Body of pancreas (tissue), 4 donors: ENCODE measurements at regions not wholly inside any gene's neighbourhood (a gene's known extent, or its start where the extent isn't known, plus 50 kb on each side); places are given as distances from the start of the nearest gene placed in this dataset.

Source experiments
- ATAC-seq: fragments of 150-250 bp; one replicate; pipeline ENCODE4 v1.9.1; 2016
- DNase-seq, 4 donors: peaks; one replicate each; pipeline ENCODE4 v3.0.0-alpha.2; 2019
- H3K27ac ChIP-seq, 4 donors: fragments of 200-600 bp; sonication (generic); 1 replicate in 3 of 4; 2 replicates in 1 of 4; pipeline versions ENCODE4 v1.5.1 to v1.6.1; 2016 to 2019; ENCODE audit warnings: mild to moderate bottlenecking in 1 of 4, mixed read lengths in 1 of 4, moderate library complexity in 1 of 4
- H3K27me3 ChIP-seq, 2 donors: fragments of 200-600 bp; sonication (generic); one replicate each; pipeline ENCODE4 v1.6.0; 2016; ENCODE audit warnings: mild to moderate bottlenecking in 1 of 2
- H3K36me3 ChIP-seq, 2 donors: fragments of 200-600 bp; sonication (generic); replicated peaks in 1 of 2; 2 replicates each; pipeline ENCODE4 v1.5.1; 2016; ENCODE audit warnings: low read depth in 2 of 2; ENCODE audit not compliant: insufficient read depth in 1 of 2
- H3K4me1 ChIP-seq: fragments of 200-600 bp; sonication (generic); one replicate; pipeline ENCODE4 v1.6.0; 2016
- H3K4me3 ChIP-seq, 2 donors: fragments of 200-600 bp; sonication (generic); 1 replicate in 1 of 2; 2 replicates in 1 of 2; pipeline ENCODE4 v1.5.1; 2016 to 2019
- H3K9me3 ChIP-seq, 3 donors: fragments of 200-600 bp; sonication (generic); 1 replicate in 2 of 3; 2 replicates in 1 of 3; pipeline ENCODE4 v1.5.1; 2016
- POLR2A ChIP-seq, 3 donors: fragments of 450-650 bp; IDR thresholded peaks; one replicate each; pipeline ENCODE4 v1.6.1; 2016; ENCODE audit warnings: antibody characterized with exemption in 3 of 3, mild to moderate bottlenecking in 2 of 3
- WGBS, 2 donors: methylation state at CpG; one replicate each; pipeline ENCODE4 v1.1.5; 2017; 5-methylcytosine and 5-hydroxymethylcytosine counted together
- intact Hi-C: fragments of 100-400 bp; cut with DNase I; formaldehyde crosslinking; loops from one replicate; pipeline ENCODE4 v1.15.1; 2023
- TF ChIP-seq, protein P1 (sequence below), 7 experiments: fragments of 450-650 bp in 4 of 7; fragments of 200-600 bp in 3 of 7; sonication (generic) in 3 of 7; IDR thresholded peaks; one replicate each; pipeline ENCODE4 v1.5.1; 2016 to 2019; ENCODE audit warnings: antibody characterized with exemption in 7 of 7

DNA sequence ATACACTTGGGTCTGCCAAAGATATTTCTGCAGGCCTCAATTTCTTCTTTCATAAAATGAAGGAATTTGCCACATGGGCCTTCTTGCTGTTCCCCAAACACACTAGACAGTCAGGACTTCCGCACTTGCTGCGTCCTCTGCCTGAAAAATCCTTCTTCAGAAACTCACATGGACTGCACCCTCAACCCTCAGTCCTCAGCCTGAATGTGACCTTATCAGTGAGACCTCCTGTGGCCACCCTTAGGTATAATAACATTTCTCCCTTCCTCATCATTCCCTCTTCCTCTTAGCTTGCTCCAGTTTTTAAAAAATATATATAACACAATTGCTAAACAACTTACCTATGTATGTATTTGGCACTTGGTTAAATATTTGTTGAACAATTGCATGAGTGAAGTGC lies 257.5 kb downstream of the MFSD1 start:
- DNase-seq, result no peak
- no peaks in the 10 kb centered on the region for H3K9me3 ChIP-seq
- TF ChIP-seq, protein P1, sequence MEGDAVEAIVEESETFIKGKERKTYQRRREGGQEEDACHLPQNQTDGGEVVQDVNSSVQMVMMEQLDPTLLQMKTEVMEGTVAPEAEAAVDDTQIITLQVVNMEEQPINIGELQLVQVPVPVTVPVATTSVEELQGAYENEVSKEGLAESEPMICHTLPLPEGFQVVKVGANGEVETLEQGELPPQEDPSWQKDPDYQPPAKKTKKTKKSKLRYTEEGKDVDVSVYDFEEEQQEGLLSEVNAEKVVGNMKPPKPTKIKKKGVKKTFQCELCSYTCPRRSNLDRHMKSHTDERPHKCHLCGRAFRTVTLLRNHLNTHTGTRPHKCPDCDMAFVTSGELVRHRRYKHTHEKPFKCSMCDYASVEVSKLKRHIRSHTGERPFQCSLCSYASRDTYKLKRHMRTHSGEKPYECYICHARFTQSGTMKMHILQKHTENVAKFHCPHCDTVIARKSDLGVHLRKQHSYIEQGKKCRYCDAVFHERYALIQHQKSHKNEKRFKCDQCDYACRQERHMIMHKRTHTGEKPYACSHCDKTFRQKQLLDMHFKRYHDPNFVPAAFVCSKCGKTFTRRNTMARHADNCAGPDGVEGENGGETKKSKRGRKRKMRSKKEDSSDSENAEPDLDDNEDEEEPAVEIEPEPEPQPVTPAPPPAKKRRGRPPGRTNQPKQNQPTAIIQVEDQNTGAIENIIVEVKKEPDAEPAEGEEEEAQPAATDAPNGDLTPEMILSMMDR (IDR thresholded peaks at IDR 0.05), result no peak
- TF ChIP-seq POLR2A (IDR thresholded peaks at IDR 0.05), result no peak
- ATAC-seq, result no peak
- intact Hi-C loops, result no loop called here
- no peaks in the 10 kb centered on the region for H3K4me1 ChIP-seq
- no peak overlapping the region for H3K27ac ChIP-seq
- no peak overlapping the region for H3K4me3 ChIP-seq
- H3K36me3 ChIP-seq, result no peaks in the 10 kb centered on the region
- H3K27me3 ChIP-seq, result no peaks in the 10 kb centered on the region
- WGBS, 2 donors, result 78 to 94% methylated on average over 2 of the region's 2 CpGs

DNA sequence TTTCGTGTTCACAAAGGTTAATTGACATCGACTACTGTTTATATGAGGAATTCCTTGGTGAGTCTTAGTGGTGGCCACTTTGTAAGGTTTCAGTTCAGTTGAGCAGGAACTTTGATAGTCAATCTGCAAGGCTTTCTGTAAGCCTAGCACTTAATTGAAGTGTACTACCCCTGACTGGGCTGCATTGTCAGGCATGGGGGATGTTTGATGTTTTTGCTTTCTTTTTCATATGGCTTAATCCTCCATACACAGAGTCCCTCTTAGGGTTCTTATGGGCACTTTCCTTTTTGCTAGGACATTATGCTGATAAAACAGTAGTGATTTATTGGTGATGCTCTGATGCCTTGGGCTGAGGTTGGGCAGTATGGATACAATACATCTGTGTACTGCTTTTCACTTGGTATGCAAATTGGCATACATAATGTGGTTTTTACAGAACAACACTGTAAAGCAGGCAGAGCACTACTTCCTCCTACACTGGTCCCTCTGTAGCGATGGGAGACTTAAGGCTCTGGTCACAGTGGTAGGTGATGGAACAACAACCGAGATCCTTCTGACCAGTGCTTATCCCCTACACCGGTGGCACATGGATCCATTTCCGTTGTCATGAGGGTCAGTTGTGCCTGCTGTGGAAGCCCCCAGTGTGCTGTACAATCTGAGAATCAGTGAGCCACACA lies 261.0 kb downstream of the MFSD1 start:
- Histone ChIP-seq H3K27me3 (no peaks in the 10 kb centered on the region), H3K9me3 (no peaks in the 10 kb centered on the region), H3K36me3 (no peaks in the 10 kb centered on the region), H3K4me3 (no peak overlapping the region), H3K4me1 (no peaks in the 10 kb centered on the region), H3K27ac (no peak overlapping the region)
- ATAC-seq, result no peak
- no peak for DNase-seq
- TF ChIP-seq POLR2A (IDR thresholded peaks at IDR 0.05), result no peak
- 69 to 81% methylated on average over 6 of the region's 6 CpGs for WGBS, 2 donors
- intact Hi-C loops, result no loop called here

DNA sequence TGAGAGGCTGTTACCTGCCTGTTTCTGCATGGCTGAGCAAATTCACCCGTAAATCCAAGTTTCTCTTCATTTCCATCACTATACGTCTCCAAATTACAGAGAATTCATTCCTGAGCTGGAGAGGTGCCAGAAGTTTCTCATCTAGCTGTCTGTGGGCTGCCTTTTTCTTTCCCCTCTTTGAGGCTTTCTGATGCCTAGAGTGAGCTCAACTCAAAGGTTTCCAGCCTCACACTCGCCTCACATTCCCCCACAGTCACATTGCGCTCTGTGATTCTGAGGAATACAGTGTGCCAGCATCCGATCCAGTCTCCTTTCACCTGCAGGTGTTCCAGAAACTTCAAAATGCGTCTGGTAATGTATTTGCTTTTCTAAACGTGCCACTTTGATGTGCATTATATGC lies 267.2 kb downstream of the MFSD1 start, which contains the start of gene IQCJ:
TSS of gene IQCJ (plus strand) at position 229 of the 400 bp plus-strand sequence.
- 36 to 40% methylated on average over 7 of the region's 7 CpGs for WGBS, 2 donors
- no peak for TF ChIP-seq POLR2A (IDR thresholded peaks at IDR 0.05)
- TF ChIP-seq, protein P1 (IDR thresholded peaks at IDR 0.05), result no peak
- H3K9me3 ChIP-seq, result no peaks in the 10 kb centered on the region
- no peak within 1 kb of the TSS for H3K4me3 ChIP-seq
- ATAC-seq (no peak), DNase-seq (no peak)
- H3K27me3 ChIP-seq, result no peaks in the 10 kb centered on the region
- H3K4me1 ChIP-seq, result no peaks in the 10 kb centered on the region
- intact Hi-C loops, result no loop called here
- H3K36me3 ChIP-seq, result no peaks in the 10 kb centered on the region
- no peak within 1 kb of the TSS for H3K27ac ChIP-seq

DNA sequence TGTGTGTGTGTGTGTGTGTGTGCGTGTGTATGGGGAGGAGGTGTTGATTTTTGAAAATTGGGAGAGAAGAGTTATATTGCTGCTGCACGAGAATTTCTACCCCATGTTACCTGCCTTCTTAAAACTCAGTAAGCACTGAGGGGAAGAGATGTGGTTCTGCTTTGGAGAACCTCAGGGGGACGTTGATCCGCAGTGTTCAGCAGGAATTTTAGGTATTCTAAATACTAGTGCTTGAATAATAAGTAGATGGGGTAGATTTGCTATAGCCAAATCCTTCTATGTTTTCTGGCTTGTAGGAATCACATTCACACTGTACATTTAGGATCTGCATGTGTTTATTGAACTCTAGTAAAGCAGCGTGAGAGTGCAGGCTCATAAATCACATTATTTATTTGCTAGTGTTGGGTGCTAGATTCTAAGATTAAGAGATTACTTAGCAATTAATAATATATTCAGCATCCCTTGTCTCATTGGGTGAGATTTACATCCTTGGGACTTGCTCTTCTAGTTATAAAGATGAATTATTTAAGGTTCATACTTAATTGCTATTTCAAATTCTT lies 268.1 kb downstream of the MFSD1 start:
- no peak overlapping the region for H3K27ac ChIP-seq
- no peaks in the 10 kb centered on the region for H3K9me3 ChIP-seq
- no peaks in the 10 kb centered on the region for H3K27me3 ChIP-seq
- intact Hi-C loops, result no loop called here
- no peaks in the 10 kb centered on the region for H3K36me3 ChIP-seq
- ATAC-seq (no peak), DNase-seq (no peak)
- no peak overlapping the region for H3K4me3 ChIP-seq
- WGBS, 2 donors, result 34 to 36% methylated on average over 5 of the region's 5 CpGs
- no peaks in the 10 kb centered on the region for H3K4me1 ChIP-seq
- TF ChIP-seq, protein P1 (IDR thresholded peaks at IDR 0.05), result no peak
- TF ChIP-seq POLR2A (IDR thresholded peaks at IDR 0.05), result no peak

DNA sequence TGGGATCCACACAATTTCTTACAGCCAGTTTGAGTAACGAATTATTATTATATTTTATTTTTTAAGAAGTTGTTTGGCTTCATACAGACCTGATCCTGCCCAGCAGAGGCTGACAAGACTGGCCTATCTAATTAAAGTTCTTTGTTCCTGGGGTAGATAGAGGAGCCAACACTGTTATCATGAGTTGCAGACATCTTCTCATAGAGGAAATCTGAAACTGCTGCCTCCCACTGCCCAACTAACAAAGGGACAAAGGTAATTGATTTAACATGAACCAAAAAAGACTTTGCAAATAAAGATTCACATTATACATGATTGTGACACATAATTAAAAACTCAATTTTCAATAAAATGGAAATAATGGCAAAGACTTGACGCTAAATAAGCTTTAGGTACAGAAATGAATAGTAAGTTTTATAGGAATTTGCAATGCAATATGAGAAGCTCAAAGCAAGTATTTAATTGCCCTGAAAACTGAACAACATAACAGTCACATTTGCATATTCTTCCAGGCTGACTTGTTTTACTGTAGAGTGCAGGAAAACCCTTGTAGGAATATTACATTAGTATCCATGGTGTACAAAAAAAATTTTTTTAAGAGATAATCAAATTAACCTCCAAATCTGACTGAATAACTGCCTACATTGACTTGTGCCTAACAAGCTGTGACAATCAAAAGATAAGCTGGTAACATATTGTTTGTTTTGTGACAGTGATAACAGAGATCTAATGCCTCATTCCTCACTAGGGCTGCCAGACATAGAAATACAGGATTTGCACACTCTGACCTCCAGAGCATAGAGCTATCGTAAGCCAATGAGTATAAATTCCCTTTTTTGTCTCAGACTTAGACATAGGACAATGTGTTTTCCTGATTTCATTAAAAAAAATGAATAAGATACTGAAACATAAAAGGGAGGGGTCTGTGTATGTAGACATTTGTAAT lies 273.2 kb downstream of the MFSD1 start:
- TF ChIP-seq, protein P1 (IDR thresholded peaks at IDR 0.05), result no peak
- TF ChIP-seq POLR2A (IDR thresholded peaks at IDR 0.05), result no peak
- Histone ChIP-seq H3K27me3 (no peaks in the 10 kb centered on the region), H3K27ac (no peak overlapping the region), H3K36me3 (no peaks in the 10 kb centered on the region), H3K4me1 (peaks cover 5% of the 10 kb centered on the region), H3K4me3 (no peak overlapping the region), H3K9me3 (no peaks in the 10 kb centered on the region)
- 35 to 36% methylated on average over 3 of the region's 3 CpGs for WGBS, 2 donors
- intact Hi-C loops, result no loop called here
- DNase-seq (no peak), ATAC-seq (no peak)
